IPS-NIHi7 (cell line): ENCODE measurements at regions not wholly inside any gene's neighbourhood (a gene's known extent, or its start where the extent isn't known, plus 50 kb on each side); places are given as distances from the start of the nearest gene placed in this dataset.
"Not testable (repeated sequence)": the region's sequence is repeated elsewhere in the genome, so short reads cannot be mapped to it uniquely, and the experiment has no call there.

Experiments
- DNase-seq: peaks from one replicate; pipeline ENCODE4 v3.0.0; 2012; ENCODE audit warnings: mixed read lengths; ENCODE audit errors: extremely low spot score

DNA sequence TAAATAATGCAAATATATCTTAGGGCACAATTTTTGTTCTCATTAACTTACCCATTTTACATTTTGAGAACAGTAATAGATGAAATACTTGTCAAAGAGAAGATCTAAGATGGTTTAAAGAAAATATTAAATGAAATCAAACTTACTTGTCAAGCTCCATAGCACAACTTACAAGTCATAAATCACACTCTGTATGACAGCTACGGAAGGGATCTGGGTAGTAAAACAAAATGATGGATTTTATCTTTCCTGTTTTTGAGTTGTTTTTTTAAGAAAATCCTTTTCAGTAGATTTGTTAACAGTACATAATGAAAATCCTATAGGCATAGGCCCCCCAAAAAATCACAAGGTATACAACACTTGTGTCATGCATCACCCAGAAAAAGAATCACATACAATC, 84.4 kb upstream of the ANTXRL start:
- DNase-seq: not testable (repeated sequence)

GRCh38 chr10:46204482-46205102, 82.2 kb upstream of the ANTXRL start:
- not testable (repeated sequence) for DNase-seq

GRCh38 chr10:46210427-46210826, 76.4 kb upstream of the ANTXRL start:
- not testable (repeated sequence) for DNase-seq

DNA sequence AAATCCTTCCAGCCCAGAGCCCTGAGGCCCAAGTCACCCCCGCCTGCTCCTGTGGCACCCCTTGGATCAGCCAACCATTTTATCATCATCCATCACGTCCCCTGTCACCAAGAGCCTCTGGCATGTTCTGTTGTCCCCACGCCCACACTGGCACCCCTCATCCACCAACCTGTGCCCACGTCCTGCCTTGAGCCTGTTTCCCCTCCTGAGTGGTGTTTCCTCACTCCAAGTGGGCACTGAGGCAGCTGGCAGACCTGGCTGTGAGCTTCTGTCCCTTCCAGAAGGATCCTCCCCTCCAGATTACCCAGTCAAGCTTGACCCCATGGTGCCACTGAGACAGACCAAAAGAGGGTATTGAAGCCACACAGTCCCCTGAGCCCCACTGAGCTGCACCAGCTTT, 71.4 kb upstream of the ANTXRL start:
- DNase-seq: peak; percentile 3

- peak; percentile 4 for DNase-seq
Measured at GRCh38 chr10:46216003-46216634, 70.7 kb upstream of the ANTXRL start.

DNA sequence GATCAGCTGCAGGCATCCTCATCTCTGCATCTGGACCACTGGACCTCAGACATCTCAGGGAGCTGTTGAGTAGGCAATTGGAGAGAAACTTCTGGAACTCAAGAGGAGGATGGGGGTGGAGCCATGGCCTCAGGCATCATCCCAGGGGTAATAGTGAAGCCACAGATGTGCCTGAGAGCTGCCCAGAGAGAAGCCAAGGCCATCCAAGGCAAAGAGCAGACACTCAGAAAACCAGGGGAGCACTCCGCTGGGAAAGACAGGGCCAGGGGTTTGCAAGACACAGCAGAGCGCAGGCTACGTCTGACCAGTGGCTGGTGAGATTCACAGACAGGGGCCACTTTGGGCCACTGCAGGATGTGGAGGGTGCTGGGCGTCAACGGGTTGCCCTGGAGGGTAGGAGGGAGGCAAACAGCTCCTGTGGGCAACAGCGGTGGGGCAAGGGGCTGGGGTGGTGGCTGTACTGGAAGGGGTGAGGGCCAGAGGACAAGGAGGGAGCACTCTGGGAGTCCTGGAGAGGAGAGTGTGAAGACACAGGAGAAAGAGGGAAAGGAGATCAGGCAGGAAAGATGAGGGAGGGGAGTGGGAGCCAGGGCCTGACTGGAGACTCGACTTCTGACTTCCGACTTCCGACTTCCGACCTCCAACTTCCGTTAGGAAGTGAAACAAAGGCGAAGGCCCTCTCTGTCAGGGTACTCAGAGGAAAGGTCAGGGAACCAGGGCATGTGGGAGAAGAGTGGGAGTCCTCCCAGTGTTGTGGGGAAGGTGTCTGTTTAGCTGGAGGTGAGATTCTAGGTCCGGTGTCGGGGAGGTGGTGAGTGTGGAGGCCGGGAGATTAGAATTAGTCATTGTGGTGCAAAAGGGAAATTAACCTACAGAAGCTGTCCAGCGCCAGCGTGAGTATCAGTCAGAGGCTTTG, 69.7 kb upstream of the ANTXRL start:
- DNase-seq: peak; percentile 9

DNA sequence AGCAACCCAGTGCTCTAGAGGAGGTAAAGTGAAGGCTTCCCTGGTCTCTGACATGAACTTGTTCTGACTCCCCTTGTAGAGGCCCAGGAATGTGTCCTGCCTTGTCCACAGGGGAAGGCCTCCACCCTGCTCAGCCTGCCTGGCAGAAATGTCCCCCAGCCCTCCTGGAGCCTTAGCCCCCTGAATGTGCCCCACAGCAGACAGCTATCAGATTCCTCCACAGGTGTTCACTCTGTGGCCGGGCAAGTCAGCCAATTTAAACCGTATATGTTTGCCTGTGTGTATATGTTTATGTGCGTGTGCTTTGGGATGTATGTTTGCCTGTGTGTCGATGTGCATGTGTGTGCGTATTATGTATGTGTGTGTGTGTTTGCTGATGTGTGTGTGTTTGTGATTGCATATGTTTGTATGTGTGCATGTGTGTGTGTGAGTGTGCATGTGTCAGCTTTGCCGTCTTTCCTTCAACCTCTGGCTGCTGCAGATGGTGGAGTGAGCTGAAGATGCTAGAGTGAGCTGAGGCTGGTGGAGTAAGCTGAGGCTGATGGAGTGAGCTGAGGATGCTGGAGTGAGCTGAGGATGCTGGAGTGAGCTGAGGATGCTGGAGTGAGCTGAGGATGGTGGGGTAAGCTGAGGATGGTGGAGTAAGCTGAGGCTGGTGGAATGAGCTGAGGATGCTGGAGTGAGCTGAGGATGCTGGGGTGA, 68.9 kb upstream of the ANTXRL start:
- no peak for DNase-seq

DNA sequence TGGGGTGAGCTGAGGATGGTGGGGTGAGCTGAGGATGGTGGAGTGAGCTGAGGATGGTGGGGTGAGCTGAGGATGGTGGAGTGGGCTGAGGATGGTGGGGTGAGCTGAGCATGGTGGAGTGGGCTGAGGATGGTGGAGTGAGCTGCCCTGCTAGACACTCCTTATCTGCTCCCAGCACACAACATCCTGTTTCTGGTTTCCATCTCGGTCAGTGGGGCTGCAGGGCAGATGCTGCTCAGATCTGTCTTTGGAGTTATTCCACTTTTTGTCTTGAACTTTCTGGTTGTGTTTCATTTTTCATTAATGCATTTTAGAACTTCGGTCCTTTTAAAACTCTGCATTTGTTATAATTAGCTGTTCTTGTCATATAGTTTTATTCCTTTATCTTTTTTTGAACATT, 67.9 kb upstream of the ANTXRL start:
- peak; percentile 18 for DNase-seq

DNA sequence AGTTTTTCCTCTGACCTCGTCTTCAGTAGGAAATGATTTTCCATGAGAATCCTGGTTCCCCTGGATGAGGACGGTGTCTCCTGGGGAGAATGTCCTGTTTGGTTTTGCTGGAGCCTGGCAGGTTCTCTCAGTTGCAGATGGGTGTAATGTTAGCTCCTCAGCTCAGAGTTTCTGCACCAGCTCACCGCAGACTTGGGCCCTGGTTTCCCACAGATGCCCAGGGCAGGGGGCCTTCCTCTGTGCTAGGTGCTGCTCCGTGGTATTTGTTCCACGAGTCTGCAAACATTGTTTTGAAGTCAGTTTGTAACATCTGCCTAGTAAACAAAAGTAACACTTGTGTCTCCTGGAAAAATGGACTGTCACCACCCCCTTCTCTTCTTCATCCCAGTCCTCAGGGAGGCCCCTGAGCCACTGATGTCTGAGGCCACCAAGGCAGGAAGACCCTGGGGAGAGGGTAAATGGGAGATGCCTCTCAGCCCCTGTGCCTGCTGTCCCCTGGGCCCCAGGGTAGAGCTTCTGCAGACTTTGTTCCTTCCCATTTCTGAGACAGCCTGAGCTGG, 67.3 kb upstream of the ANTXRL start:
- DNase-seq: peak; percentile 8

DNA sequence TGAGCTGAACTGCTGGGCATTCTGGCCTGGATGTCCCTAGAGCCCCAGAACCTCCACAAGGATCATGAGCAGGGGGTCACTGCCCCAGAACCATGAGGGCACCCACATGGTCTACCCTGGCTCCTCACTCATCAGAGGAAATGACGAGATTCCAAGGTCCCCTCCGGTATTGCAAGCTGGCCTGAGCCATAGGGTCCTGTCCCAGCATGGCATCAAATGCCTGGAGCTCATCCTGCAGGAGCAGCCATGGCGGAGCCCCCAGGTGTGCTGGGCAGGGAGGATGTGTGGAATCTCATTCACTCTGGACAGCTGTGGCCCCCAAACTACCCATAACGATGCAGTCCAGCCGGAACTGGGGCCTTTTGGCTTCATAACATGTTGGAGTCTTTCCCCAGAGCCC, 66.6 kb upstream of the ANTXRL start:
- peak; percentile 4 for DNase-seq

- no peak for DNase-seq
Measured at GRCh38 chr10:46220872-46221538, 65.8 kb upstream of the ANTXRL start.

DNA sequence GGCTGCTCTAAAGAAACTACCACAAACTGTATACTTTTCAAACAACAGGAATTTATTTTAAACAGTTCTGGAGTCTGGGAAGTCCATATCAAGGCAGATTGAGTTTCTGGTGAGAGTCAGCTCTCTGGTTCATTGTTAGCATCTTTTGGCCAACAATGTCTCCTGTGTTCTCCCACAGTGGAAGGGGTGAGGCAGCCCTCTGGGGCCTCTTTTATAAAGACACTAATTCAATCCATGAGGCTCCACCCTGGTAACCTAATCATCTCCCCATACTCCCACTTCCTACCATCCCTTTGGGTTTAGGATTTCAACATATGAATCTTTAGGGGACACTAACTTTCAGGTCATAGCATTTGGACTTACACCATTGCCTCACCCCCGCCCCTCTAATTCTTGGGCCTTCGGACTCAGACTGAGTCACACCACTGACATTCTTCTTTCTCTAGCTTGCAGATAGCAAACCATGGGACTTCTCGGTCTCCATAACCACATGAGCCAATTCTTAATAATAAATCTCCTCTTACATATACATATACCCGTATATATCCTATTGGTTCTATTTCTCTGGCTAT, 64.3 kb upstream of the ANTXRL start:
- no peak for DNase-seq

- peak; percentile 10 for DNase-seq
Measured at GRCh38 chr10:46223064-46223480, 63.7 kb upstream of the ANTXRL start.

DNA sequence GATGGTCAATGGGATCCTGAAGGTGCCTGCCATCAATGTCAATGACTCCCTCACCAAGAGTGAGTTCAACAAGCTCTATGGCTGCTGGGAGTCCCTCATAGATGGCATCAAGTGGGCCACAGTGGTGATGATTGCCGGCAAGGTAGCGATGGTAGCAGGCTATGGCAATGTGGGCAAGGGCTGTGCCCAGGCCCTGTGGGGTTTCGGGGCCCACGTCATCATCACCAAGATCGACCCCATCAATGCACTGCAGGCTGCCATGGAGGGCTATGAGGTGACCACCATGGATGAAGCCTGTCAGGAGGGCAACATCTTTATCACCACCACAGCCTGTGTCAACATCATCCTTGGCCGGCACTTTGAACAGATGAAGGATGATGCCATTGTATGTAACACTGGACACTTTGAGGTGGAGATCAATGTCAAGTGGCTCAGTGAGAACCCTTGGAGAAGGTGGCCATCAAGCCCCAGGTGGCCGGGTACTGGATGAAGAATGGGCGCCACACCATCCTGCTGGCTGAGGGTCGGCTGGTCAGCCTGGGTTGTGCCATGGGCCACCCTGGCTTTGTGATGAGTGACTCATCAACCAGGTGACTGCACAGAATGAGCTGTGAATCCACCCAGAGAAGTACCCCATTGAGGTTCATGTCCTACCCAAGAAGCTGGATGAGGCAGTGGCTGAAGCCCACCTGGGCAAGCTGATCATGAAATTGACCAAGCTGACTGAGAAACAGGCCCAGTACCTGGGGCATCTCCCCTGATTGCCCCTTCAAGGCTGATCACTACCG, 63.0 kb upstream of the ANTXRL start:
- no peak for DNase-seq

- DNase-seq: no peak
Measured at GRCh38 chr10:46224414-46224682, 62.4 kb upstream of the ANTXRL start.

GRCh38 chr10:46225597-46225996, 61.2 kb upstream of the ANTXRL start:
- no peak for DNase-seq

GRCh38 chr10:46226232-46226631, 60.6 kb upstream of the ANTXRL start:
- no peak for DNase-seq

DNA sequence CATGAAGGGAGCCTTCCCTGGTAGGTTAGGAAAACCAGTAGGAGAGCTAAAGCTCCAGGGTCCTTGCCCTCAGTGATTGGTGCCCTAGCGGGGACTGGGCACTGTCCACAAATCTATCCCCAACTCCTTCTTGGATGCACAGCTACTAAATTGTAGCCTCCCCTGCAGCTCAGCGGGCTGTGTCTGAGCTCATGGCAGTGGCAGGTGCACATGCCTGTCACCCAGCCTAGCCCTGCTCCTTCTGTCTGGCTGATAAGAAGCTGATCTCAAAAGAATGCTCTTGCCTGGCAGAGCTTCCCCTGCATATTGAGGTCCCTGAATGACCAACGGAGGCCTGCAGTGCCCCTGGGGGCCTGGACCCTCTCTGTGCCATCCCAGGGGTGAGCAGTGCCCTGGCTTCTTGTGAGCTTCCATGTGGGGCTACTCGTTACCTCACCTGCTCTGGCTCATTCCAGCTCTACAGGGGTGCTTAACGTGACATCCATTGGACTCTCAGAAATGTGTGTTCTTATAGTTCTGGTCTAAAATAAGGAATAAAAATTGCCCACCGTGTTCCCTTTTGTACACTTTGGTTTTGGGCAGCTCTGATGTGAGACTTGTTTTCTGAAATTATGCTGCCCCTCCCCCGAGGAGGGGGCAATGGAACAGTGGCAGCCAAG, 59.8 kb upstream of the ANTXRL start:
- DNase-seq: no peak

DNA sequence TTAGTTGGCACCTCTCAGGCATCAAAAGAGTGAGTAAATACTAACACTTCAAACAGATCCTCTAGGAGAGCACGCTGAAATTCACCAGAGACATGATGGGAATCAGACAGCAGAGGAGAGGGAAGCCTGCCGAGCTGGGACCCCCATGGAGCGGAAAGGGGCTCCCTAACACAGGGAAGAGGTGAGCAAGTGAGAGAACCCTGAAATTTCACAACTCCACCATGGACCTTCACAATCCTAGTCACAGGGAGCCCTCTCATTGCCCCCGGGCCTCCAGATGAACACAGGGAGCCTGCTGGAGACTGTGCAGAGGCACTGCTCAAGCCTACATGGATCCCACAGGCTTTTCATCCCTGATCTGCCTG, 59.2 kb upstream of the ANTXRL start:
- no peak for DNase-seq
